OCI-LY1 (cell line): ENCODE measurements at regions not wholly inside any gene's neighbourhood (a gene's known extent, or its start where the extent isn't known, plus 50 kb on each side); places are given as distances from the start of the nearest gene placed in this dataset.
"Not testable (repeated sequence)": the region's sequence is repeated elsewhere in the genome, so short reads cannot be mapped to it uniquely, and the experiment has no call there.

Source experiments
- H2AFZ ChIP-seq: fragments of 200-600 bp; sonication (generic), shearing (Covaris generic); 2 replicates; pipeline ENCODE4 v1.6.0; 2014; ENCODE audit warnings: antibody characterized with exemption, mild to moderate bottlenecking, low read length
- H3F3A ChIP-seq: fragments of 200-600 bp; sonication (generic), shearing (Covaris generic); 2 replicates; pipeline ENCODE4 v1.6.0; 2014; ENCODE audit warnings: mild to moderate bottlenecking, antibody characterized with exemption, low read length, moderate library complexity; ENCODE audit not compliant: insufficient read depth
- H3K27ac ChIP-seq: fragments of 200-600 bp; sonication (generic); 2 replicates; pipeline ENCODE4 v1.5.1; 2014; ENCODE audit warnings: low read length, mixed run types, mild to moderate bottlenecking, low read depth; ENCODE audit not compliant: poor library complexity, severe bottlenecking
- H3K27me3 ChIP-seq: fragments of 200-600 bp; sonication (generic); 2 replicates; pipeline ENCODE4 v1.6.0; 2014; ENCODE audit warnings: antibody characterized with exemption, mild to moderate bottlenecking, low read length, moderate library complexity; ENCODE audit not compliant: insufficient read depth
- H3K36me3 ChIP-seq: fragments of 200-600 bp; sonication (generic); 2 replicates; pipeline ENCODE4 v1.6.1; 2014; ENCODE audit warnings: mild to moderate bottlenecking, antibody characterized with exemption, low read length, moderate library complexity, mixed read lengths; ENCODE audit not compliant: insufficient read depth
- H3K4me1 ChIP-seq: fragments of 200-600 bp; sonication (generic); 2 replicates; pipeline ENCODE4 v1.5.1; 2014; ENCODE audit warnings: mild to moderate bottlenecking, low read length, moderate library complexity; ENCODE audit not compliant: insufficient read depth, severe bottlenecking
- H3K4me2 ChIP-seq: fragments of 200-600 bp; sonication (generic), shearing (Covaris generic); 2 replicates; pipeline ENCODE4 v1.6.1; 2014; ENCODE audit warnings: low read length
- H3K4me3 ChIP-seq: fragments of 200-600 bp; sonication (generic); 2 replicates; pipeline ENCODE4 v1.5.1; 2014; ENCODE audit warnings: low read length, low read depth, mild to moderate bottlenecking, mixed read lengths; ENCODE audit not compliant: poor library complexity, severe bottlenecking
- H3K79me2 ChIP-seq: fragments of 200-600 bp; shearing (Covaris generic); 2 replicates; pipeline ENCODE4 v1.6.1; 2016; ENCODE audit warnings: mixed run types, low read length, mixed read lengths; ENCODE audit not compliant: insufficient read depth
- H3K9ac ChIP-seq: fragments of 200-600 bp; sonication (generic), shearing (Covaris generic); 2 replicates; pipeline ENCODE4 v1.6.1; 2014; ENCODE audit warnings: mild to moderate bottlenecking, low read length, mixed read lengths
- H3K9me2 ChIP-seq: fragments of 200-600 bp; sonication (generic), shearing (Covaris generic); 2 replicates; pipeline ENCODE4 v1.6.1; 2014; ENCODE audit warnings: low read depth, mild to moderate bottlenecking, low read length, mixed read lengths
- H3K9me3 ChIP-seq: fragments of 200-600 bp; shearing (Covaris generic); 2 replicates; pipeline ENCODE4 v1.6.1; 2014; ENCODE audit warnings: low read length, mixed read lengths
- H4K20me1 ChIP-seq: fragments of 200-600 bp; sonication (generic), shearing (Covaris generic); 2 replicates; pipeline ENCODE4 v1.6.0; 2016; ENCODE audit warnings: mild to moderate bottlenecking, low read length; ENCODE audit not compliant: insufficient read depth
- EZH2 ChIP-seq: fragments of 200-600 bp; sonication (generic), shearing (Covaris generic); IDR thresholded peaks from 2 replicates; pipeline ENCODE4 v1.8.0; 2017; ENCODE audit warnings: borderline replicate concordance, mixed run types, mild to moderate bottlenecking, antibody characterized with exemption, low read length, moderate library complexity, mixed read lengths
- TF ChIP-seq, protein P1 (sequence below): fragments of 200-600 bp; sonication (generic), shearing (Covaris generic); IDR thresholded peaks from 2 replicates; pipeline ENCODE4 v1.5.1; 2017; ENCODE audit warnings: mild to moderate bottlenecking, antibody characterized with exemption, low read length, moderate library complexity, mixed read lengths

DNA sequence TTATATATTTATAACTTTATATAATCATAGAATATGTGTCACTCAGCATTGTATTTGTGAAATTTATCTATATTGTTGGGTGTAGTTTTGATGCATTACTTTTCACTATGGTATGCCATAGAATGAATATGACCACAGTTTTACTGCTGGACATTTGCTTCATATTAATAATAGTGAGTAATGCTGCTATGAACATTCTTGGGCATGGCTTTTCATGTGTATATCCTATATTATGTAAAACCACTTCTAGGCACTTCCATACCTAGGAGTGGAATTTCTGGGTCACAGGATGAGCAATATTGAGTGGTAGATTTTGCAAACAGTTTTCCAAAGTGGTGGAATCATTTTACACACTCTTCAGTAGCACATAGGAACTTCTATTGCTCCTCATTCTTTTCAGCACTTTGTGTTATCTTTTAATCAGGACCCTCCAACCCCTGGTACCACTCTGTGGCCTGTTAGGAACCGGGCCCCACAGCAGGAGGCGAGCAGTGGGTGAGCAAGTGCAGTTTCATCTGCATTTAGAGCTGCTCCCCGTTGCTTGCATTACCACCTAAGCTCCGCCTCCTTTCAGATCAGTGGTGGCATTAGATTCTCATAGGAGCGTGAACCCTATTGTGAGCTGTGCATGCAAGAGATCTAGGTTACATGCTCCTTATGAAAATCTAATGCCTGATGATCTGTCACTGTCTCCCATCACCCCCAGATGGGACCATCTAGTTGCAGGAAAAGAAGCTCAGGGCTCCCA, 56.0 kb upstream of the CNIH3 start:
- no peak overlapping the region for H2AFZ ChIP-seq
- H3K9ac ChIP-seq: no peak overlapping the region
- H3K27ac ChIP-seq: no peak overlapping the region
- no peaks in the 10 kb centered on the region for H3K4me1 ChIP-seq
- H3K4me3 ChIP-seq: no peak overlapping the region
- no peaks in the 10 kb centered on the region for H3K9me2 ChIP-seq
- H3F3A ChIP-seq: no peaks in the 10 kb centered on the region
- H4K20me1 ChIP-seq: no peaks in the 10 kb centered on the region
- H3K79me2 ChIP-seq: no peaks in the 10 kb centered on the region
- TF ChIP-seq, protein P1, sequence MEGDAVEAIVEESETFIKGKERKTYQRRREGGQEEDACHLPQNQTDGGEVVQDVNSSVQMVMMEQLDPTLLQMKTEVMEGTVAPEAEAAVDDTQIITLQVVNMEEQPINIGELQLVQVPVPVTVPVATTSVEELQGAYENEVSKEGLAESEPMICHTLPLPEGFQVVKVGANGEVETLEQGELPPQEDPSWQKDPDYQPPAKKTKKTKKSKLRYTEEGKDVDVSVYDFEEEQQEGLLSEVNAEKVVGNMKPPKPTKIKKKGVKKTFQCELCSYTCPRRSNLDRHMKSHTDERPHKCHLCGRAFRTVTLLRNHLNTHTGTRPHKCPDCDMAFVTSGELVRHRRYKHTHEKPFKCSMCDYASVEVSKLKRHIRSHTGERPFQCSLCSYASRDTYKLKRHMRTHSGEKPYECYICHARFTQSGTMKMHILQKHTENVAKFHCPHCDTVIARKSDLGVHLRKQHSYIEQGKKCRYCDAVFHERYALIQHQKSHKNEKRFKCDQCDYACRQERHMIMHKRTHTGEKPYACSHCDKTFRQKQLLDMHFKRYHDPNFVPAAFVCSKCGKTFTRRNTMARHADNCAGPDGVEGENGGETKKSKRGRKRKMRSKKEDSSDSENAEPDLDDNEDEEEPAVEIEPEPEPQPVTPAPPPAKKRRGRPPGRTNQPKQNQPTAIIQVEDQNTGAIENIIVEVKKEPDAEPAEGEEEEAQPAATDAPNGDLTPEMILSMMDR: no peak
- no peak for TF ChIP-seq EZH2
- no peaks in the 10 kb centered on the region for H3K36me3 ChIP-seq
- no peak overlapping the region for H3K4me2 ChIP-seq
- no peaks in the 10 kb centered on the region for H3K9me3 ChIP-seq
- H3K27me3 ChIP-seq: no peaks in the 10 kb centered on the region

DNA sequence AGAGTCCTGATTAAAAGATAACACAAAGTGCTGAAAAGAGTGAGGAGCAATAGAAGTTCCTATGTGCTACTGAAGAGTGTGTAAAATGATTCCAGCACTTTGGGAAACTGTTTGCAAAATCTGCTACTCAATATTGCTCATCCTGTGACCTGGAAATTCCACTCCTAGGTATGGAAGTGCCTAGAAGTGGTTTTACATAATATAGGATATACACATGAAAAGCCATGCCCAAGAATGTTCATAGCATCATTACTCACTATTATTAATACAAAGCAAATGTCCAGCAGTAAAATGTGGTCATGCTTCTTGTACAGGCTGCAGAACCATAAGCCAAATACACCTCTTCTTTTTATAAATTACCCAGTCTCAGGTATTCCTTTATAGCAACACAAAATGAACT, 53.2 kb upstream of the CNIH3 start:
- H3K4me2 ChIP-seq, H4K20me1 ChIP-seq, H3K4me3 ChIP-seq, H3F3A ChIP-seq, H3K79me2 ChIP-seq, H3K4me1 ChIP-seq, H3K9ac ChIP-seq, H3K27me3 ChIP-seq, H3K9me2 ChIP-seq, H3K27ac ChIP-seq, H3K36me3 ChIP-seq, H2AFZ ChIP-seq, H3K9me3 ChIP-seq: not testable (repeated sequence)

DNA sequence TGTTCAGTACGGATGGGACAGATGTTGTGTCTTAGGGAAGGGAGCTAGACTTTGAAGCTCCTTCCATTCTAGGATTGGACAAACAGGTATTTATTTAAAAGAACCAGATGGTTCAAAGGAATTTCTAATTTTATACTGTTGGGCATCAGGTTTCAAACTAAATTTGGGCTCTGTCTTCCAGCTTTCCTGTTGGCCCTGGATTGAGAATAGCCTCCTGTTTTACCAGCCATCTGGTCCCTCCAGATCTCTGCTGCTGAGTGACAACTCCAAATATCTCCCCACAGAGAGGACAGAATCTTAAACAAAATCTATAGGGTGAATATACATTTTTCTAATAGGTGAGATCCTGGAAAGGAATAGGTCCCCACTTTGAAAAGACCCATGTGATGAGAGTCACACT, 52.5 kb upstream of the CNIH3 start:
- H3K9me2 ChIP-seq: no peaks in the 10 kb centered on the region
- H3K4me2 ChIP-seq: no peak overlapping the region
- no peaks in the 10 kb centered on the region for H3K36me3 ChIP-seq
- no peak for TF ChIP-seq EZH2
- TF ChIP-seq, protein P1: no peak
- H3K4me1 ChIP-seq: no peaks in the 10 kb centered on the region
- H3K27ac ChIP-seq: no peak overlapping the region
- no peak overlapping the region for H2AFZ ChIP-seq
- H3K9me3 ChIP-seq: no peaks in the 10 kb centered on the region
- no peak overlapping the region for H3K9ac ChIP-seq
- no peaks in the 10 kb centered on the region for H3K79me2 ChIP-seq
- H4K20me1 ChIP-seq: no peaks in the 10 kb centered on the region
- no peak overlapping the region for H3K4me3 ChIP-seq
- no peaks in the 10 kb centered on the region for H3K27me3 ChIP-seq
- no peaks in the 10 kb centered on the region for H3F3A ChIP-seq

DNA sequence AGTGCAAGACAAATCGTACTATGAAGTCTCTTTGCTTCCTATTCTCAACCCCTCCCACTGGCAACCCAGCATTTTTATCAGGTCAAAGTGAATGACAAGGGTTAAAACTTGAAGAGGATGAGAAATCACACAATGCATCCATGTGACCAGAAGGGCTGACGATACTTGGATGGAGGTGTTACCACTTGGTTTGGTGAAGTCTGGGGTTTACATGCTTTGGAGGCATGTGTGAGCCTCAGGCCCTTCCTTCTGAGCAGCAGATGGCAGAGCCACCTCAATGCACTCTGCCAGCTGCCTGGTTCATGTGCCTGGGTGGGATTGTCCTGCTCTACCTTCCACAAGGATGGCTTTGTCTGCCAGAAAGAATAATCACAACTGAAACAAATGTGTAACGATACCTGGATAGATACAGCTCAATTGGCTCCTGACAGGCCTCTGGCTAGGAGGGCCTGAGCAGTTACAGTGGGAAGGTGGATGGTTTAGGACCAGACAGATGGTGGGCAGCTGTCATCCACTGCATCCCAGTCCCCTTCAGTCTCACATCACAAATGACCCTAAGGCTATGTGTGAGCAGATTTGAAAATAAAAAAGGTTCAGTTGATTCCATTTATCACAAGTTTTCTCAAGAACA, 51.5 kb upstream of the CNIH3 start:
- Histone ChIP-seq H3F3A (no peaks in the 10 kb centered on the region), H4K20me1 (no peaks in the 10 kb centered on the region), H3K9me2 (no peaks in the 10 kb centered on the region), H3K4me2 (no peak overlapping the region), H3K27me3 (no peaks in the 10 kb centered on the region), H3K79me2 (no peaks in the 10 kb centered on the region), H3K4me3 (no peak overlapping the region), H3K4me1 (no peaks in the 10 kb centered on the region), H2AFZ (no peak overlapping the region), H3K36me3 (no peaks in the 10 kb centered on the region), H3K27ac (no peak overlapping the region), H3K9ac (no peak overlapping the region), H3K9me3 (no peaks in the 10 kb centered on the region)
- no peak for TF ChIP-seq EZH2
- TF ChIP-seq, protein P1: no peak
